PC-3 (cell line): ENCODE measurements at regions not wholly inside any gene's neighbourhood (a gene's known extent, or its start where the extent isn't known, plus 50 kb on each side); places are given as distances from the start of the nearest gene placed in this dataset.

ENCODE experiments used
- CTCF ChIP-seq: fragments of 300-600 bp; sonication (generic); conservative IDR thresholded peaks from 2 replicates; pipeline ENCODE4 v1.5.1; 2017; ENCODE audit warnings: antibody characterized with exemption, low read depth, mild to moderate bottlenecking, low read length
- EZH2 ChIP-seq: fragments of 300-600 bp; sonication (generic); IDR thresholded peaks from one replicate; pipeline ENCODE4 v1.6.1; 2017; ENCODE audit warnings: antibody characterized with exemption, mild to moderate bottlenecking, low read length; ENCODE audit not compliant: unreplicated experiment

- TF ChIP-seq CTCF (no peak), EZH2 (no peak)
Measured at GRCh38 chr1:94658221-94658620, 116.7 kb upstream of the F3 start.
